H1 (cell line): ENCODE measurements at regions not wholly inside any gene's neighbourhood (a gene's known extent, or its start where the extent isn't known, plus 50 kb on each side); places are given as distances from the start of the nearest gene placed in this dataset.
A peak's percentile ranks its signal among the peaks of the same experiment; 100 is the strongest.

ENCODE experiments used
- CTCF ChIA-PET: fragments of 300-600 bp; sonication (Branson Sonifier 250); formaldehyde crosslinking; loops from one replicate; lab custom pipeline; 2021; ENCODE audit not compliant: partially characterized antibody; lab: Charles Lee
- POLR2A ChIA-PET: fragments of 300-600 bp; sonication (Branson Sonifier 250); formaldehyde crosslinking; loops from one replicate; lab custom pipeline; 2021; ENCODE audit warnings: inconsistent platforms; ENCODE audit not compliant: partially characterized antibody; lab: Charles Lee
- DNase-seq, 2 experiments: peaks; one replicate each; pipeline versions ENCODE4 v3.0.0 to v3.0.0-alpha.2; 2010 to 2022; ENCODE audit warnings: low spot score in 2 of 2, low read depth in 1 of 2, mixed read lengths in 1 of 2
- FAIRE-seq: peaks from 2 replicates; lab custom pipeline; 2011; peaks lifted over from hg19 to GRCh38; lab: Jason Lieb, UNC
- H2AFZ ChIP-seq: 2 replicates; pipeline ENCODE4 v1.8.1; 2012; ENCODE audit warnings: low read length, inconsistent platforms
- H2AK5ac ChIP-seq: 2 replicates; pipeline ENCODE4 v1.6.1; 2013; ENCODE audit warnings: low read depth, low read length
- H2BK120ac ChIP-seq: replicated peaks from 2 replicates; pipeline ENCODE3; 2013; ENCODE audit warnings: low read depth, low read length, inconsistent platforms
- H2BK12ac ChIP-seq: 2 replicates; pipeline ENCODE4 v1.6.1; 2013; ENCODE audit warnings: low read depth, low read length
- H2BK15ac ChIP-seq: 2 replicates; pipeline ENCODE4 v1.6.1; 2013; ENCODE audit warnings: low read length
- H2BK20ac ChIP-seq: 2 replicates; pipeline ENCODE4 v1.6.1; 2013; ENCODE audit warnings: low read length
- H2BK5ac ChIP-seq: 2 replicates; pipeline ENCODE4 v1.6.1; 2013; ENCODE audit warnings: low read depth, low read length
- H3K14ac ChIP-seq: 2 replicates; pipeline ENCODE4 v1.6.1; 2013; ENCODE audit warnings: inconsistent platforms; ENCODE audit not compliant: insufficient read length
- H3K18ac ChIP-seq: 2 replicates; pipeline ENCODE4 v1.6.1; 2013; ENCODE audit warnings: low read length; ENCODE audit errors: extremely low read depth
- H3K23ac ChIP-seq: 2 replicates; pipeline ENCODE4 v1.6.1; 2013; ENCODE audit warnings: inconsistent platforms; ENCODE audit not compliant: insufficient read length
- H3K23me2 ChIP-seq: 2 replicates; pipeline ENCODE4 v1.6.1; 2013; ENCODE audit warnings: low read depth, low read length
- H3K27ac ChIP-seq: 2 replicates; pipeline ENCODE4 v1.6.1; 2011; ENCODE audit warnings: low read depth, low read length, inconsistent platforms
- H3K27me3 ChIP-seq, 4 experiments: replicated peaks in 1 of 4; 1 replicate in 1 of 4; 2 replicates in 3 of 4; pipeline versions ENCODE4 v1.6.1 to v1.8.1; 2011 to 2013; ENCODE audit warnings: low read length in 3 of 4, mild to moderate bottlenecking in 3 of 4, inconsistent platforms in 2 of 4, mixed read lengths in 2 of 4, moderate library complexity in 1 of 4; ENCODE audit not compliant: control insufficient read depth in 3 of 4, insufficient read depth in 3 of 4; ENCODE audit errors: extremely low read depth in 1 of 4
- H3K36me3 ChIP-seq, 4 experiments: 2 replicates each; pipeline versions ENCODE4 v1.6.1 to v1.8.1; 2011 to 2013; ENCODE audit warnings: mild to moderate bottlenecking in 4 of 4, low read length in 3 of 4, moderate library complexity in 2 of 4, control low read depth in 1 of 4, inconsistent platforms in 1 of 4; ENCODE audit not compliant: insufficient read depth in 4 of 4, control insufficient read depth in 2 of 4
- H3K4ac ChIP-seq: replicated peaks from 2 replicates; pipeline ENCODE3; 2013; ENCODE audit warnings: low read length, low read depth, mixed read lengths, inconsistent platforms; ENCODE audit not compliant: insufficient read length
- H3K4me1 ChIP-seq, 4 experiments: replicated peaks in 1 of 4; 1 replicate in 1 of 4; 2 replicates in 3 of 4; pipeline versions ENCODE4 v1.6.1 to v1.8.1; 2011 to 2013; ENCODE audit warnings: low read length in 3 of 4, inconsistent platforms in 2 of 4, mixed read lengths in 1 of 4; ENCODE audit not compliant: insufficient read depth in 4 of 4, control insufficient read depth in 3 of 4
- H3K4me2 ChIP-seq, 2 experiments: 2 replicates each; pipeline versions ENCODE4 v1.6.1 to v1.8.1; 2011 to 2013; ENCODE audit warnings: low read depth in 2 of 2, low read length in 2 of 2, control low read depth in 1 of 2, inconsistent platforms in 1 of 2, mild to moderate bottlenecking in 1 of 2; ENCODE audit not compliant: insufficient read depth in 1 of 2
- H3K4me3 ChIP-seq, 4 experiments: fragments of 200-600, 300-600 bp in 1 of 4; sonication (generic), shearing (Covaris generic), sonication (Bioruptor Twin) in 1 of 4; 2 replicates each; pipeline versions ENCODE4 v1.5.1 to v1.8.1; 2011 to 2016; ENCODE audit warnings: low read length in 4 of 4, low read depth in 3 of 4, control low read depth in 2 of 4, inconsistent platforms in 2 of 4, mild to moderate bottlenecking in 2 of 4, mixed read lengths in 1 of 4, moderate library complexity in 1 of 4; ENCODE audit not compliant: insufficient read depth in 2 of 4; ENCODE audit errors: extremely low read depth in 1 of 4
- H3K56ac ChIP-seq: replicated peaks from 2 replicates; pipeline ENCODE3; 2013; ENCODE audit warnings: low read depth, mild to moderate bottlenecking, mixed read lengths, low read length, inconsistent platforms; ENCODE audit not compliant: insufficient read length
- H3K79me1 ChIP-seq: 2 replicates; pipeline ENCODE4 v1.6.1; 2013; ENCODE audit warnings: low read depth, low read length, control low read depth
- H3K79me2 ChIP-seq, 2 experiments: 2 replicates each; pipeline versions ENCODE4 v1.6.1 to v1.8.1; 2012 to 2013; ENCODE audit warnings: low read length in 2 of 2, mild to moderate bottlenecking in 2 of 2, inconsistent platforms in 1 of 2; ENCODE audit not compliant: insufficient read depth in 2 of 2, control insufficient read depth in 1 of 2
- H3K9ac ChIP-seq, 4 experiments: replicated peaks in 1 of 4; 1 replicate in 1 of 4; 2 replicates in 3 of 4; pipeline versions ENCODE4 v1.6.1 to v1.8.1; 2011 to 2013; ENCODE audit warnings: low read depth in 3 of 4, low read length in 3 of 4, control low read depth in 2 of 4, mild to moderate bottlenecking in 2 of 4, moderate library complexity in 2 of 4, inconsistent platforms in 1 of 4; ENCODE audit errors: extremely low read depth in 1 of 4
- H3K9me3 ChIP-seq, 2 experiments: 2 replicates each; pipeline versions ENCODE4 v1.6.1 to v1.8.1; 2012 to 2013; ENCODE audit warnings: mild to moderate bottlenecking in 2 of 2, moderate library complexity in 2 of 2, control low read depth in 1 of 2, inconsistent platforms in 1 of 2, low read depth in 1 of 2, low read length in 1 of 2, mixed read lengths in 1 of 2; ENCODE audit not compliant: insufficient read depth in 2 of 2
- H4K20me1 ChIP-seq, 2 experiments: replicated peaks in 1 of 2; 2 replicates each; pipeline versions ENCODE3 to v1.8.1; 2011 to 2013; ENCODE audit warnings: inconsistent platforms in 2 of 2, low read length in 2 of 2, mild to moderate bottlenecking in 1 of 2; ENCODE audit not compliant: insufficient read depth in 2 of 2, control insufficient read depth in 1 of 2
- H4K5ac ChIP-seq: 2 replicates; pipeline ENCODE4 v1.6.1; 2013; ENCODE audit warnings: low read length, low read depth, mixed read lengths, inconsistent platforms; ENCODE audit not compliant: insufficient read length
- H4K8ac ChIP-seq: 2 replicates; pipeline ENCODE4 v1.8.0; 2013; ENCODE audit warnings: mild to moderate bottlenecking, moderate library complexity, low read length, inconsistent platforms; ENCODE audit not compliant: insufficient read depth; ENCODE audit errors: extremely low read depth
- H4K91ac ChIP-seq: replicated peaks from 2 replicates; pipeline ENCODE3; 2013; ENCODE audit warnings: low read length, mixed read lengths, inconsistent platforms; ENCODE audit not compliant: insufficient read length
- ASH2L ChIP-seq: fragments of 200-600, 300-600 bp; sonication (generic); IDR thresholded peaks from one replicate; pipeline ENCODE4 v1.7.1; 2017; ENCODE audit warnings: low read length
- ATF3 ChIP-seq: IDR thresholded peaks from 2 replicates; pipeline ENCODE4 v1.6.1; 2011; ENCODE audit warnings: low read depth, mild to moderate bottlenecking, low read length; ENCODE audit not compliant: insufficient read depth
- CREB1 ChIP-seq: IDR thresholded peaks from 2 replicates; pipeline ENCODE4 v1.6.1; 2012; ENCODE audit warnings: inconsistent platforms
- CTBP2 ChIP-seq: IDR thresholded peaks from 2 replicates; pipeline ENCODE4 v1.7.0; 2011; ENCODE audit warnings: borderline replicate concordance, mild to moderate bottlenecking, moderate library complexity, mixed read lengths, low read length; ENCODE audit not compliant: insufficient read depth, insufficient read length
- FOSL1 ChIP-seq: IDR thresholded peaks from 2 replicates; pipeline ENCODE4 v1.6.1; 2011; ENCODE audit warnings: mild to moderate bottlenecking, low read depth, low read length, moderate library complexity; ENCODE audit not compliant: insufficient read depth
- KDM1A ChIP-seq: fragments of 200-600, 300-600 bp; sonication (generic); IDR thresholded peaks from 2 replicates; pipeline ENCODE4 v1.7.1; 2016; ENCODE audit warnings: mild to moderate bottlenecking, low read length, borderline replicate concordance
- KDM5A ChIP-seq: fragments of 200-600 bp; IDR thresholded peaks from 2 replicates; pipeline ENCODE4 v1.7.1; 2012; ENCODE audit warnings: mild to moderate bottlenecking, low read length, inconsistent platforms, mixed read lengths
- MAFK ChIP-seq: IDR thresholded peaks from 2 replicates; pipeline ENCODE4 v1.6.1; 2012; ENCODE audit warnings: low read depth, mild to moderate bottlenecking, improper control_type of control experiment, low read length
- MAX ChIP-seq: IDR thresholded peaks from 2 replicates; pipeline ENCODE4 v1.6.1; 2012; ENCODE audit warnings: inconsistent platforms
- RXRA ChIP-seq: IDR thresholded peaks from 2 replicates; pipeline ENCODE4 v1.6.1; 2011; ENCODE audit warnings: low read depth, mild to moderate bottlenecking, low read length, moderate library complexity; ENCODE audit not compliant: insufficient read depth
- SP2 ChIP-seq: IDR thresholded peaks from 2 replicates; pipeline ENCODE4 v1.6.1; 2012; ENCODE audit warnings: mild to moderate bottlenecking, low read length, inconsistent platforms
- TAF1 ChIP-seq: IDR thresholded peaks from 2 replicates; pipeline ENCODE4 v1.6.1; 2011; ENCODE audit warnings: mild to moderate bottlenecking, low read depth, low read length
- USF2 ChIP-seq: IDR thresholded peaks from 2 replicates; pipeline ENCODE4 v1.6.1; 2011; ENCODE audit warnings: low read length, improper control_type of control experiment
- WGBS, 2 experiments: shearing (Covaris generic) in 1 of 2; methylation state at CpG; one replicate each; pipeline versions ENCODE4 v1.1.6 to v1.1.7; 2013 to 2015; ENCODE audit warnings: low lambda C conversion rate in 2 of 2, mixed read lengths in 2 of 2, inconsistent platforms in 1 of 2, low coverage in 1 of 2, missing lambda C conversion rate in 1 of 2; ENCODE audit not compliant: insufficient replicate concordance in 2 of 2, insufficient coverage in 1 of 2, insufficient read length in 1 of 2; ENCODE audit errors: extremely low coverage in 1 of 2, missing lambda C conversion rate in 1 of 2; 5-methylcytosine and 5-hydroxymethylcytosine counted together

- ChIA-PET POLR2A (interaction anchor here (0.6 to 1.1 kb wide), 3 partner anchors 12 to 37 kb away, joined by 3 read pairs; no protein-coding TSS in a partner anchor), CTCF (interaction anchor here (0.6 to 1.9 kb wide), 8 partner anchors 11 to 60 kb away, joined by 3 to 7 read pairs (median 3); no protein-coding TSS in a partner anchor)
- Histone ChIP-seq H3K27ac (no peak overlapping the region), H3K23me2 (no peaks in the 10 kb centered on the region), H3K4me3 (no peak overlapping the region), H2BK15ac (0 out of 2 replicates have a peak overlapping the region, but pooled peaks have one; percentile 10), H3K23ac (no peak overlapping the region), H3K4me1 (peaks cover 3 to 16% (median 11%) of the 10 kb centered on the region in 4 experiments), H3K56ac (no peak overlapping the region), H3K14ac (no peak overlapping the region), H4K91ac (no peak overlapping the region), H4K5ac (no peak overlapping the region), H3K27me3 (no peaks in the 10 kb centered on the region), H2BK5ac (no peak overlapping the region), H2BK12ac (no peak overlapping the region), H3K4me2 (0 out of 4 replicates have a peak overlapping the region, but pooled peaks of 1 of the 2 experiments have one; percentile 11), H2BK120ac (no peak overlapping the region), H3K79me2 (no peaks in the 10 kb centered on the region), H3K18ac (no peak overlapping the region; the same call in 1 of the 2 replicates), H3K4ac (no peak overlapping the region), H3K9ac (no peak overlapping the region), H2AFZ (peak overlapping the region; percentile 75), H2AK5ac (no peak overlapping the region), H2BK20ac (0 out of 2 replicates have a peak overlapping the region, but pooled peaks have one; percentile 10), H3K36me3 (no peaks in the 10 kb centered on the region), H4K8ac (no peak overlapping the region), H3K79me1 (no peaks in the 10 kb centered on the region), H3K9me3 (peaks cover 5 to 10% of the 10 kb centered on the region in 2 experiments; a peak in 3 of 4 replicates), H4K20me1 (no peaks in the 10 kb centered on the region)
- FAIRE-seq (no peak), DNase-seq (no peak)
- 44% methylated on average over 4 of the region's 4 CpGs; no CpG with 5 or more reads in 1 of the 2 experiments for WGBS, 2 experiments
- TF ChIP-seq RXRA (no peak), CTBP2 (no peak), MAX (peak; percentile 84), KDM1A (no peak), ATF3 (no peak), KDM5A (no peak), USF2 (peak; percentile 63), CREB1 (no peak), SP2 (no peak), ASH2L (no peak), FOSL1 (no peak), TAF1 (no peak), MAFK (no peak)
These were observed 108.4 kb downstream of the FOXF2 start for GRCh38 chr6:1497761-1498105.
